HL-60 (cell line): ENCODE measurements at regions not wholly inside any gene's neighbourhood (a gene's known extent, or its start where the extent isn't known, plus 50 kb on each side); places are given as distances from the start of the nearest gene placed in this dataset.

ENCODE experiments used
- CTCF ChIP-seq: IDR thresholded peaks from one replicate; pipeline ENCODE4 v1.5.1; 2011; ENCODE audit warnings: low read length, control low read depth, inconsistent platforms; ENCODE audit not compliant: insufficient read depth
- REST ChIP-seq: IDR thresholded peaks from 2 replicates; pipeline ENCODE4 v1.6.1; 2012; ENCODE audit warnings: low read depth; ENCODE audit not compliant: insufficient replicate concordance

DNA sequence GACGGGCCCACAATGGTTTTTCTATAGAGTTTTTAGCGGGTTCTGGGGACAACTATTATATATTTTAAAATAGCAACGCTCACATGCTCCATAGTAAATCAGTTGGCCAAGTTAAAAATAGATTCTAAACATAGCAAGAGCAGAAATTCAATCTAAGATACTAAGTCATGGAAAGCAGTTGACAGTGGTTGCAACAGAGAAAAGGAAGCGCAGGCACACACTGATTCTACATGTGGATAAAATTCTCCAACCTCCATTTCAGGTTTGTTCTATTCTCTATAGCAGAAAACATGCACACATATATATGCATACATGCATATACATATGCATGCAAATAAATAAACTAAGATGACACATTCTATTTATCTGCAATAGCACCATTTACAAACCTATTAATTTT, 89.6 kb upstream of the HNRNPU start:
- TF ChIP-seq CTCF (no peak), REST (no peak)
